Urinary bladder (tissue), 3 donors: ENCODE measurements at regions not wholly inside any gene's neighbourhood (a gene's known extent, or its start where the extent isn't known, plus 50 kb on each side); places are given as distances from the start of the nearest gene placed in this dataset.

ENCODE experiments used
- DNase-seq: peaks from one replicate; pipeline ENCODE4 v3.0.0-alpha.2; 2015; ENCODE audit errors: extremely low spot score
- H3K27ac ChIP-seq: one replicate; pipeline ENCODE4 v1.5.1; 2013; ENCODE audit warnings: low read depth, mild to moderate bottlenecking, moderate library complexity
- H3K36me3 ChIP-seq: one replicate; pipeline ENCODE4 v1.6.1; 2013; ENCODE audit warnings: mild to moderate bottlenecking, moderate library complexity; ENCODE audit not compliant: insufficient read depth
- H3K4me1 ChIP-seq: one replicate; pipeline ENCODE4 v1.6.1; 2013; ENCODE audit warnings: mild to moderate bottlenecking, moderate library complexity; ENCODE audit not compliant: insufficient read depth
- H3K4me3 ChIP-seq: one replicate; pipeline ENCODE4 v1.5.1; 2013; ENCODE audit warnings: low read depth, low read length
- WGBS: extraction: QIAGEN DNeasy Blood & Tissue Kit; methylation state at CpG from one replicate; pipeline ENCODE4 v1.1.7; 2013; 5-methylcytosine and 5-hydroxymethylcytosine counted together
- donor health status: healthy with polysubstance abuse.
- donor health status: healthy.

GRCh38 chr11:62073061-62073460 lies 50.8 kb upstream of the INCENP start:
- no peaks in the 10 kb centered on the region for H3K36me3 ChIP-seq
- no peaks in the 10 kb centered on the region for H3K4me1 ChIP-seq
- H3K4me3 ChIP-seq: no peak overlapping the region
- no peak overlapping the region for H3K27ac ChIP-seq
- WGBS: 86% methylated on average over 4 of the region's 4 CpGs
- DNase-seq: no peak

GRCh38 chr11:62071408-62071807 lies 52.4 kb upstream of the INCENP start:
- Histone ChIP-seq H3K4me1 (no peaks in the 10 kb centered on the region), H3K4me3 (no peak overlapping the region), H3K36me3 (no peaks in the 10 kb centered on the region), H3K27ac (no peak overlapping the region)
- no peak for DNase-seq
- WGBS: 92% methylated on average over 3 of the region's 3 CpGs

- DNase-seq: no peak
- Histone ChIP-seq H3K27ac (no peak overlapping the region), H3K4me1 (no peaks in the 10 kb centered on the region), H3K4me3 (no peak overlapping the region), H3K36me3 (no peaks in the 10 kb centered on the region)
- 65% methylated on average over 15 of the region's 15 CpGs for whole genome bisulfite sequencing
Observed at GRCh38 chr11:62069986-62070919, 53.6 kb upstream of the INCENP start.

GRCh38 chr11:62069374-62069773 lies 54.4 kb upstream of the INCENP start:
- H3K36me3 ChIP-seq: no peaks in the 10 kb centered on the region
- no peak overlapping the region for H3K4me3 ChIP-seq
- H3K4me1 ChIP-seq: no peaks in the 10 kb centered on the region
- DNase-seq: no peak
- no peak overlapping the region for H3K27ac ChIP-seq
- WGBS: 65% methylated on average over 8 of the region's 8 CpGs

- WGBS: 86% methylated on average over 3 of the region's 3 CpGs
- H3K4me1 ChIP-seq: no peaks in the 10 kb centered on the region
- no peak for DNase-seq
- H3K27ac ChIP-seq: no peak overlapping the region
- no peaks in the 10 kb centered on the region for H3K36me3 ChIP-seq
- no peak overlapping the region for H3K4me3 ChIP-seq
Observed at GRCh38 chr11:62068730-62069129, 55.1 kb upstream of the INCENP start.

GRCh38 chr11:62067741-62068140 lies 56.1 kb upstream of the INCENP start:
- 91% methylated on average over 8 of the region's 8 CpGs for WGBS
- H3K27ac ChIP-seq: no peak overlapping the region

GRCh38 chr11:62064221-62064620 lies 59.6 kb upstream of the INCENP start:
- Histone ChIP-seq H3K4me3 (no peak overlapping the region), H3K36me3 (no peaks in the 10 kb centered on the region), H3K4me1 (no peaks in the 10 kb centered on the region), H3K27ac (no peak overlapping the region)
- DNase-seq: no peak
- 91% methylated on average over 2 of the region's 2 CpGs for WGBS

More at GRCh38 chr11:62067741-62068140, 56.1 kb upstream of the INCENP start:
- no peak for DNase-seq
- Histone ChIP-seq H3K36me3 (no peaks in the 10 kb centered on the region), H3K4me1 (no peaks in the 10 kb centered on the region), H3K4me3 (no peak overlapping the region)

GRCh38 chr11:62062223-62062861 lies 61.5 kb upstream of the INCENP start:
- DNase-seq: no peak
- Histone ChIP-seq H3K4me1 (no peaks in the 10 kb centered on the region), H3K27ac (no peak overlapping the region), H3K4me3 (no peak overlapping the region), H3K36me3 (no peaks in the 10 kb centered on the region)
- 87% methylated on average over 4 of the region's 4 CpGs for WGBS

- no peak for DNase-seq
- WGBS: 69% methylated on average over 11 of the region's 11 CpGs
- H3K27ac ChIP-seq: no peak overlapping the region
- no peaks in the 10 kb centered on the region for H3K4me1 ChIP-seq
- H3K4me3 ChIP-seq: no peak overlapping the region
- H3K36me3 ChIP-seq: no peaks in the 10 kb centered on the region
Observed at GRCh38 chr11:62061356-62062222, 62.2 kb upstream of the INCENP start.

- H3K36me3 ChIP-seq: no peaks in the 10 kb centered on the region
- no peak overlapping the region for H3K27ac ChIP-seq
- DNase-seq: no peak
- H3K4me3 ChIP-seq: no peak overlapping the region
- no peaks in the 10 kb centered on the region for H3K4me1 ChIP-seq
- 71% methylated on average over 2 of the region's 2 CpGs for WGBS
Observed at GRCh38 chr11:62057069-62057468, 66.7 kb upstream of the INCENP start.

- no peaks in the 10 kb centered on the region for H3K36me3 ChIP-seq
- H3K4me3 ChIP-seq: no peak overlapping the region
- no peaks in the 10 kb centered on the region for H3K4me1 ChIP-seq
- DNase-seq: no peak
- 65% methylated on average over 5 of the region's 5 CpGs for WGBS
- no peak overlapping the region for H3K27ac ChIP-seq
Observed at GRCh38 chr11:62055970-62056369, 67.8 kb upstream of the INCENP start.

GRCh38 chr11:62054484-62055121 lies 69.2 kb upstream of the INCENP start:
- DNase-seq: no peak
- no peaks in the 10 kb centered on the region for H3K36me3 ChIP-seq

GRCh38 chr11:62054081-62054480 lies 69.7 kb upstream of the INCENP start:
- WGBS: 89% methylated on average over 5 of the region's 5 CpGs
- Histone ChIP-seq H3K4me1 (no peaks in the 10 kb centered on the region), H3K27ac (no peak overlapping the region), H3K36me3 (no peaks in the 10 kb centered on the region), H3K4me3 (no peak overlapping the region)
- DNase-seq: no peak

More at GRCh38 chr11:62054484-62055121, 69.2 kb upstream of the INCENP start:
- Histone ChIP-seq H3K4me3 (no peak overlapping the region), H3K4me1 (no peaks in the 10 kb centered on the region), H3K27ac (no peak overlapping the region)
- 72% methylated on average over 8 of the region's 8 CpGs for WGBS
